Mesothelial cell of epicardium (in vitro differentiated cells): ENCODE measurements at regions not wholly inside any gene's neighbourhood (a gene's known extent, or its start where the extent isn't known, plus 50 kb on each side); places are given as distances from the start of the nearest gene placed in this dataset.

Source experiments
- DNase-seq, 2 experiments: peaks; one replicate each; pipeline ENCODE4 v3.0.0; 2021; ENCODE audit warnings: low spot score in 2 of 2; ENCODE audit not compliant: unreplicated experiment in 2 of 2
- H3K27ac Mint-ChIP-seq: 2 replicates; pipeline ENCODE4 v1.8.0; 2021; ENCODE audit warnings: mixed read lengths
- H3K27me3 Mint-ChIP-seq: 2 replicates; pipeline ENCODE4 v1.8.0; 2021; ENCODE audit warnings: low read depth, mixed read lengths
- H3K36me3 Mint-ChIP-seq: 2 replicates; pipeline ENCODE4 v1.8.0; 2021; ENCODE audit warnings: mixed read lengths
- H3K4me1 Mint-ChIP-seq: 2 replicates; pipeline ENCODE4 v1.8.0; 2021; ENCODE audit warnings: mixed read lengths
- H3K4me3 Mint-ChIP-seq: 2 replicates; pipeline ENCODE4 v1.8.0; 2021; ENCODE audit warnings: mild to moderate bottlenecking, moderate library complexity, mixed read lengths
- H3K9me3 Mint-ChIP-seq: 2 replicates; pipeline ENCODE4 v1.8.0; 2021; ENCODE audit warnings: mixed read lengths
- TF ChIP-seq, protein P1 (sequence below): fragments of 200-600 bp; sonication (generic); IDR thresholded peaks from one replicate; pipeline ENCODE4 v1.5.0; 2021; ENCODE audit warnings: antibody characterized with exemption; ENCODE audit not compliant: unreplicated experiment

DNA sequence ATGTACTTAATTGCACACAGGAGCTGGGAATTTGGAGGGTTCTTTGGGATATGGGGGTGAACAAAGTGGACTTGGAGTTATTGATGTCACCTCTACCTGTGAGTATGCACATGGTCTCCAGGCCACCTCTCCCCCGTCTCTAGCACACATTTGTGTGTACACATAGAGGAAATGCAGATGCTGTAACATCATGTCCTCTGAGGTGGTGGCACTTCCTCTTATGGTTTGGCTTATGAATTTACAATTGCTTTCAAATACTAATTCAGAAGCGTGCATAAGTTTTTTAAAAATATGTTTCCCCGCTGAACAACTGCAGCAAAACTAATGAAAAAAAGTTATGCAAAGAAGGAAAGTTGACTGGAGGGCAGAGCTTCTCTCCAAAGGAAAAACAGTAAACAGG, 152.0 kb upstream of the TENM4 start:
- Mint-ChIP-seq H3K4me3 (no peak overlapping the region), H3K27me3 (peaks cover 30% of the 10 kb centered on the region), H3K9me3 (peaks cover 7% of the 10 kb centered on the region), H3K27ac (no peak overlapping the region), H3K4me1 (no peaks in the 10 kb centered on the region), H3K36me3 (no peaks in the 10 kb centered on the region)
- TF ChIP-seq, protein P1, sequence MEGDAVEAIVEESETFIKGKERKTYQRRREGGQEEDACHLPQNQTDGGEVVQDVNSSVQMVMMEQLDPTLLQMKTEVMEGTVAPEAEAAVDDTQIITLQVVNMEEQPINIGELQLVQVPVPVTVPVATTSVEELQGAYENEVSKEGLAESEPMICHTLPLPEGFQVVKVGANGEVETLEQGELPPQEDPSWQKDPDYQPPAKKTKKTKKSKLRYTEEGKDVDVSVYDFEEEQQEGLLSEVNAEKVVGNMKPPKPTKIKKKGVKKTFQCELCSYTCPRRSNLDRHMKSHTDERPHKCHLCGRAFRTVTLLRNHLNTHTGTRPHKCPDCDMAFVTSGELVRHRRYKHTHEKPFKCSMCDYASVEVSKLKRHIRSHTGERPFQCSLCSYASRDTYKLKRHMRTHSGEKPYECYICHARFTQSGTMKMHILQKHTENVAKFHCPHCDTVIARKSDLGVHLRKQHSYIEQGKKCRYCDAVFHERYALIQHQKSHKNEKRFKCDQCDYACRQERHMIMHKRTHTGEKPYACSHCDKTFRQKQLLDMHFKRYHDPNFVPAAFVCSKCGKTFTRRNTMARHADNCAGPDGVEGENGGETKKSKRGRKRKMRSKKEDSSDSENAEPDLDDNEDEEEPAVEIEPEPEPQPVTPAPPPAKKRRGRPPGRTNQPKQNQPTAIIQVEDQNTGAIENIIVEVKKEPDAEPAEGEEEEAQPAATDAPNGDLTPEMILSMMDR, result no peak
- DNase-seq, result no peak

DNA sequence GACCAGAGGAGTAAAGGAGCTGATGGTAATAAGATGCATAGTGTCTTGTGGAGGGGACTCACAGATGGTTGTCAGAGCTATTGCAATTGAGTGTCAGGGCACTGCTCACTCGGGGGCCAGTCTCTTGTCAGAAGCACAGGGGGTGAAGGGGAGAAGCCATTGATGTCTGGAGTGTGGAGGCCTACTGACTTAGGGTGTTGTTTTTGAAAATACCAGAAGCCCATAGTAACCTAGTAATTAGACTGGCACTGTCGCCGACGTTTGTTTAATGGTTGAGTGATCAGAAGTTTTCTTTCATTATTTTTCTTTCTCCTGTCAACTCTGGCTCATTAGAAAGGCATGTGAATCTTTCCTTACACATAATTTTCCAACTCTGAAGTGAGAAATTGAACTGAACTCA, 151.6 kb upstream of the TENM4 start:
- no peaks in the 10 kb centered on the region for H3K4me1 Mint-ChIP-seq
- peaks cover 33% of the 10 kb centered on the region for H3K27me3 Mint-ChIP-seq
- peaks cover 11% of the 10 kb centered on the region for H3K9me3 Mint-ChIP-seq
- H3K36me3 Mint-ChIP-seq, result no peaks in the 10 kb centered on the region
- no peak overlapping the region for H3K27ac Mint-ChIP-seq
- TF ChIP-seq, protein P1, result no peak
- H3K4me3 Mint-ChIP-seq, result no peak overlapping the region
- DNase-seq, result no peak

DNA sequence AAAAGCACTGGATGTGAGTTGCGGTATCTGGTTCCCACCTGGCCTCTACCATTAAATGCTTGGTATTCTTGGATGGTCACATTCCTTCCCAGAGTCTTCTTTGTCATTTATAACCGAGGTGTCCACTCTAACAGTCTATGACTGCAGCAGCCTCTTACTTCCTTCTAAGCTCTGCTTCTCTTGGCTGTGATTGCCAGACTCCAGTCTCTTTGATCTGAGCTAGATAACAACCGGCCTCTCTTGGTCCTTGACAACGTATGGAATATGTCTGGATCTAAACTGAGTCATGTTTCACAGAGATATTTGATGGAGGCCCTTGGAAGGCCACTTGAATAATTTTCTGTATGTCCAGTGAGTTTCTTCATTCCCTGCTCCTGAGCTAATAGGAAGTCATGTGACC, 141.6 kb upstream of the TENM4 start:
- Mint-ChIP-seq H3K9me3 (peaks cover 8% of the 10 kb centered on the region), H3K4me1 (peaks cover 6% of the 10 kb centered on the region), H3K27ac (no peak overlapping the region), H3K4me3 (no peak overlapping the region), H3K36me3 (no peaks in the 10 kb centered on the region), H3K27me3 (peaks cover 9% of the 10 kb centered on the region)
- TF ChIP-seq, protein P1, result no peak
- no peak for DNase-seq

DNA sequence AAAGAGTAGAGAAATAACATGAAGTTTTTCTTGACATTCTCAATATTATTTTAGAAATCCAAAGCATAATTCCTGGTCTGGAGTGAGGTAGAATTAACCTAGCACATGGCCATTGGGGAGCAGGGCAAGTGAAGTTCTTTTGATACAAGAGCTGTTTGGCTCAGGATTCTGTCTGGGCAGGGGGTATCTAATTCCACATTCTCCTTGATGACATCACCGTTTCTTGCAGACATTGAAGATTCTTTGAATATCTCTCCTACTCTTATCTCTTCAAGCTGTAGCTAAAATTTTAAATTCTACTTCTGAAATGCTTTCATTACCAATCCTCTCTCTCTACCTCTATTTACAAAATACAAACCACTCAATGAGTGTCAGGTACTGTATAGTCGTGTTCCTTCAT, 138.2 kb upstream of the TENM4 start:
- TF ChIP-seq, protein P1, result no peak
- Mint-ChIP-seq H3K4me3 (no peak overlapping the region), H3K27me3 (peaks cover 8% of the 10 kb centered on the region), H3K36me3 (no peaks in the 10 kb centered on the region), H3K4me1 (peaks cover 6% of the 10 kb centered on the region), H3K9me3 (no peaks in the 10 kb centered on the region), H3K27ac (no peak overlapping the region)
- DNase-seq, result no peak

DNA sequence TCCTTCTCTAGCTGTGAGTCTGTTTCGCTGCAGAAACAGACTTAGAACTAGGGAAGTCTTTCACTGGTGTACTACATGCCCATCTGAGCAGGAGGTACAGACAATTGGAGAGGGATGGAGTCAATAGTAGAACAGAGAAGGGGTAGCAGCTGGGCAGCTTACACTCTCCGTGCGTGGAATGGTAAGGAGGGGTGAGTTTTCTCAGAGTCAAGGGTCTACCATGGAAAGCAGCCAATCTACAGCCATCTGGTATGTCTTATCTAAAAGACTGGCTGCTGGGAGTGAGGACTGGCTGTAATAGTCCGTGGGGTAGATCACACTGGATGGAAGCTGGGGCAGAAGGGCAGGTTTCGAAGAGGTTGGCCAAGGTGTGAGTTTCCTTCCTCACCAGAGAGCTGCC, 137.3 kb upstream of the TENM4 start:
- no peak overlapping the region for H3K27ac Mint-ChIP-seq
- no peaks in the 10 kb centered on the region for H3K36me3 Mint-ChIP-seq
- H3K4me1 Mint-ChIP-seq, result peaks cover 6% of the 10 kb centered on the region
- TF ChIP-seq, protein P1, result no peak
- H3K9me3 Mint-ChIP-seq, result no peaks in the 10 kb centered on the region
- DNase-seq, result no peak
- H3K27me3 Mint-ChIP-seq, result peaks cover 16% of the 10 kb centered on the region
- no peak overlapping the region for H3K4me3 Mint-ChIP-seq

DNA sequence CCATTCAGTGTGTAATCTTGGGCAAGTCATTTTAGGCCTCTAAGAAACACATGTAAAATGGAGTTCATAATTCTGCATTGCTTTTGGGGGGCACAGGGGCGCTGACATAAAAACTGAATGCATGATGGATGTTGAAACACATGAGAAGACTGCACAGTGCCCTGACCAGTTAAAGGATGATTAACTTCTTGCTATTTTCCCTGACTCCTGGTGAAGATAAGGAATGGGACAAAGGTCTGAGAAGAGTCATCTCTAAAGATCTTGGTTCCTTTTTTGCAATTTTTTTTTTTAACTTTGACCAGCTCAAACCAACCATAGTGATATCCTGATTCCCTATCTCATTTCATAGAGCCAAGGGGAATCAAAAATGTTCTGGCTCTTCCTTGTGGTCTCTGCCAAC, 134.9 kb upstream of the TENM4 start:
- H3K4me1 Mint-ChIP-seq, result peaks cover 6% of the 10 kb centered on the region
- H3K9me3 Mint-ChIP-seq, result no peaks in the 10 kb centered on the region
- TF ChIP-seq, protein P1, result no peak
- no peak overlapping the region for H3K27ac Mint-ChIP-seq
- H3K36me3 Mint-ChIP-seq, result no peaks in the 10 kb centered on the region
- H3K4me3 Mint-ChIP-seq, result no peak overlapping the region
- no peak for DNase-seq
- H3K27me3 Mint-ChIP-seq, result peaks cover 16% of the 10 kb centered on the region
